ENCODE measurements at regions not wholly inside any gene's neighbourhood (a gene's known extent, or its start where the extent isn't known, plus 50 kb on each side); places are given as distances from the start of the nearest gene placed in this dataset.

DNA sequence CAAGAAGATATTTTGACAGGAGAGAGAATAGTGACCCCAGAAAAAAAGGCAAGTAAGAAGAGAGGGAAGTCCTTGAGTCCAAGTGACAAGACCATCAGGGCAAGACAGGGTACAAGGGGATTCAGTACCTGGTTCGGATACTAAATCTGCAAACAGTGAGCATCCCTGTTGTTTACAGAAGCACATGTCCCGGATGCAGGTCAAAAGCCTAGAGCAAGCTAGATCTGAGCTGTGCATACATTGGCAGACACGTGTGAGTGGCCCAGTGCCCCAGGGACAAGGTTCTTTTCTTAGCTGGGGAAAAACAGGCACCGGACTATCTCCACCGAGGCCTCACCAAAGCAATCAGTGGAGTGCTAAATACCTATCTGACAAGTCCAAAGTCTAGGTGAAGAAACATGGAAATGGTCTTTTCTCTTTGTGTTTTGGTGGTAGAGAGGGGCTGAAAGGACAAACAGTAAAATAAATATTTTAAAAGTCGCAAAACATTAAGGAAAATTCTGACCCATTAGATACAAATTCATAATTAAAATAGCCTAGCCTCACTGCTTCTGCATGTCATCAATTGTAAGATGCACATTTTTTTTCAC is 165.2 kb downstream of the SUCLG1 start:
- no peak for TF ChIP-seq GATA3 (IDR thresholded peaks at IDR 0.05; ENCODE audit: low read depth, low read length)
- no peak for TF ChIP-seq GATA2 (IDR thresholded peaks at IDR 0.05; ENCODE audit: low read depth, low read length)

Measured in SH-SY5Y (cell line).